NOMO-1 treated with DMSO at 0.1 percent for 48 hours (cell line): ENCODE measurements at regions not wholly inside any gene's neighbourhood (a gene's known extent, or its start where the extent isn't known, plus 50 kb on each side); places are given as distances from the start of the nearest gene placed in this dataset.

Experiments
- DNase-seq: peaks from one replicate; lab custom pipeline; 2025; ENCODE audit not compliant: unreplicated experiment; lab: John Stamatoyannopoulos, UW

GRCh38 chr16:85307552-85308364 is 195.5 kb upstream of the CIBAR2 start:
- DNase-seq, result no peak

DNA sequence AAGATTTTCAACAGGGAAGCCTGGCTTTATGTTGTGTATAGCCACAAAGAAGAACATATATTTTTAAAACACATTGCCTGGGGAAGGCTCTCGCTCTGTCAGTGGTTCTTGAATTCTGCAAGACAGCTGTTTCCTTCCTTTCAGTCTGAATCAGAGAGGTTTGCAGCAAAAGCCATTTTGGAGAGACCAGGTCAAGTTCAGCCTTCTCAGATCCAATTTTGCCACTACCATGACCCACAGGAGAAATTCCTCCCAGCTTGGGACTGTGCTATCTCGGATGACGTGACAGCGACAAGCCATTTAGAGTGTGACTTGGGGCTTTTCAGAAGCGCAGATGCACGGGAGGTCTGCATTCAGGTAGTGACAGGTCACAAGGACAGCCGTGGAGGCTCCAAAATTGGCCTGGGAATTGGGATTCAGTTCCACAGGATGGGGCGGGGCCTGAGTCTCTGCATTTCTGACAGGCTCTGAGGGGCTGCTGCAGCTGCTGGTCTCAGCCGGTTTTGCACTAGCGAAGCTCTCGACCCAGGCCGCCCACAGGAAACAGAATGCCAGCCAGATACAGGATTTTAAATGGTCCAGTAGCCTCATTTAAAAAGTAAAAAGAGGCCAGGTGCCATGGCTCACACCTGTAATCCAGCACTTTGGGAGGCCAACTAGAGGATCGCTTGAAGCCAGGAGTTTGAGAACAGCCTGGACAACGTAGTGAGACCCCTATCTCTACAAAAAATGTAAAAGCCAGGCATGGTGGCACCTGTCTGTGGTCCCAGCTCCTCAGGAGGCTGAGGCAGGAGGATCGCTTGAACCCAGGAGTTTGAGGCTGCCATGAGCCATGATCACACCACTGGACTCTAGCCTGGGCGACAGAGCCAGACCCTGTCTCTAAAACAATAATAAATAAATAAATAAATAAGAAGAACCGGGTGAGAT is 196.6 kb upstream of the CIBAR2 start:
- DNase-seq, result peak; percentile 24

- DNase-seq, result peak; percentile 83
Measured at GRCh38 chr16:85309656-85310587, 197.7 kb upstream of the CIBAR2 start.

GRCh38 chr16:85310868-85311585 is 198.8 kb upstream of the CIBAR2 start:
- DNase-seq, result no peak

DNA sequence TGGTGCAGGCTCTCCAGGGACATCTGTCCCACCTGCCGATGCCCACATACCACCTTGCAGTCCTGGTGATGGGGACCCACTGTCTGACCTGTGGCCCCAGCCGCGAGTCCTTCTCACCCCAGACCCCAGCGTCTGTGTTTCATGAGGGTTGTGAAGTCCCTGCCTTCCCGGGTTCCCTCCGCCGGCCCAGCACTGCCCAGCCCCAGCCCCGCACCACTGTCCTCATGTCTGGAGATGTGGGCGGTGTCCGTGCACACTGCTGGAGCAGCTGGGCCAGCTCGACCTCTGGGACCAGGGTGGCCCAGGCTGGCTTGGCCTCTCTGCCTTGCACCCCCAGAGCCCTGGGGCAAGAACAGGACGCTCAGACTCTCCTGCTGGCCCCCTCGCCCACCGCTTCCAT is 199.5 kb upstream of the CIBAR2 start:
- no peak for DNase-seq

GRCh38 chr16:85312174-85312573 is 199.9 kb upstream of the CIBAR2 start:
- DNase-seq, result no peak

DNA sequence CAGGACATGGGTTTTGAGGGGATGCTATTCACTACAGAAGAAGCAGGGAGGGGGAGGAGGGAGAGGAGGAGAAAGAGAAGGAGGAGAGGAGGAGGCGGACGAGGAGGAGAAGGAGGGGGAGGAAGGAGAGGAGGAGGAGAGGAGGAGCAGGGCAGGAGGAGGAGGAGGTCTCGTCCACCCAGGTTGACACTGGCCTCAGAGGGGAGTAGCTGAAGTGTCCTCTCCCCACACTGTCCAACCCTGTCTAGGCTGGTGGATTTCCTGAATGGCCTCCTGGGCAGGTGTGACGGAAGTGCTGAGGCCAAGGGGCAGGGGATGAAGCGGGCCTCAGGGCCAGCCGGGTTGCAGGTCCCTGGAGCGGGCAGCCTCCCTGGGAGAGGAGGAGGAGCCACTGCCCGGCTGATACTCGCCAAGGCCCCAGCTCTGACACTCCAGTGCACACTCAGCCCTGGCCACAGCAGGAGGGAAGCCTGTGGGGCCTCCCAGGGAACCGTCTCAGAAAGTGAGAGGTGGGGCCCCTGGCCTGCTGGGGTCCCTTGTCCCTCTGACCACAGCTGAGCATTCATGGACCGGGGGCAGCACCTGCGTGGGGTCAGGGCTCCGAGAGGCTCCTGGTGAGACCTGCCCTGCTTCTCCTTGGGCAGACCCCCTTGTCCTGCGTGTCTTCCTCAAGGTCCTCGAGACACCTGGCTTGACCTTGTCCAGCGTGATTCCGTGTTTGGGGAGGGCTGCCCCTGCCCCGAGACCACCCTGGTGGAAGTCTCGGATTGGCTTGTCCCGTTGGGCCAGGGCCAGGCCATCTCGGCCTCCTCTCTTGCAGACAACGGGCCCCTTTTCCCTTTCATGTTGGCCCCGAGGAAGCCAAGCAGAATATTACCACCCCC is 200.6 kb upstream of the CIBAR2 start:
- no peak for DNase-seq

DNA sequence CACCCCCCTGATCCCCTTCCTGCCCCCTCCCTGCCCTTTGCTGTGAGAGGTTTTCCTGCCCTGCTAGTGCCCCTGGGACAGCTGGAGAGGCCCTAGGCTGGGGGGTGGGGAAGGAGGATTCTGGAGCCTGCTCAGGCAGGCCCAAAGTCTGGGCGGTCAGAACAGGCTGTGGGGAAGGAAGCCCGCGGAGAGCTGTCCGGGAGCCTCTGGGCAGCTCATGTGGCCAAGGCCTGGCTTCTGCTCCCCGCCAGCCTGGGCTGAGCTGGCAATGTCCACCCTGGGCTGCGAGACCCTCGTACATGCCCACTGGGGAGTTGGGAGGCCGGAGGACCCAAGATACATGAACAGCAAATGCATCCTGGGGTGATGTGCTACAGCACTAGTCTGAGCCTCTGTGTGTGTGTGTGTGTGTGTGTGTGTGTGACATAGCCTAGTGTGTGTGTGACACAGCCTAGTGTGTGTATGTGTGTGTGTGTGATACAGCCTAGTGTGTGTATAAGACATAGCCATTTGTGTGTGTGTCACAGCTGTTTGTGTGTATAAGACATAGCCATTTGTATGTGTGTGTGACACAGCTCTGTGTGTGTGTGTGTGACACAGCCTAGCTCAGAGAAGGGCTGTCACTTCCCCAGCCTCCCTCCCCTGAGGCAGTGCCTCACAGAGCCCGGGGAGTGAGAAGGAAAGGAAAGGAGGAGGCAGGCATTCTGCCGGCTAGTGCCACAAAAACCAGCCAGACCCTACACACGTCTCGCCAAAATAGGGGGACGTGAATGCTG is 201.4 kb upstream of the CIBAR2 start:
- DNase-seq, result no peak

DNA sequence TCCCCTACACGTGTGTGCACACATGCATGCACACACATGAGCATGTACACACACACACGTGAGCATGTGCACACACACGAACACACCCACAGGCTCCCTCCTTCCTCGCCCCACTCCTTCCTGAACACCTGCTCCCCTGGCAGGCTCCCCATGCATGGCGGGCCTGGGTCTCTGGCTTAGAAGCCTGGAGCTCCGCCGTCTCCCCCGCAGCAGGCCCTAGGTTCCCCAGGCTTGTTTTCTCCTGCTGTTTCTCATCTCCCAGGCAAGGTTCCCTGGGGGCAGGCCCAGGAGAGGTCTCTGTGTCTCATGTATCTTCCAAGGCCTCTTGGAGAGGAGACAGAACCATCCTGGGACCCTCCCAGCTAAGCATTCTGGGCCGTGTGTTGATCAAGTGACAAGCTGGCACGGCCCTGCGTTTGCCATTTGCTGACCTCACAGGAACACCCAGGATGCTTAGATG is 202.3 kb upstream of the CIBAR2 start:
- DNase-seq, result no peak

DNA sequence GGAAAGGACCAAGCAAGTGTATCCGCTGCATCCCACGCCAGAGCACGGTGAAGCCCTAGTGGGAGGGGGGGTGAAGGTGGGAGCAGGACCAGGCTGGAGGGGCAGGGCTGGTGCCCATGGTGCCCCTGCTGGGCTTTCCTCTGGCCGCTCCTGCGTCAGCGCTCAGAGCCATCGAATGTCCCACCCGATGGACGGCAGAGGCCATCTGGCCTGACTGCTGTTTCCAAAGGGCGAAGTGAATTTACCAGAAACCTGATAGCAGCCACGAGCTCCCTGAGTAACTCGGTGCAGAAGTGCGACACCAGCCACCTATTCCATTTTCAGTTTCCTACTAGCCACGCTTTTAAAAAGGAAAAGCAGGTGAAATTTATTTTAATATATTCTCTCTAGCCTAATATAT is 203.6 kb upstream of the CIBAR2 start:
- no peak for DNase-seq

- DNase-seq, result peak; percentile 70
Measured at GRCh38 chr16:85316321-85316919, 204.1 kb upstream of the CIBAR2 start.

GRCh38 chr16:85316944-85317343 is 204.7 kb upstream of the CIBAR2 start:
- no peak for DNase-seq

DNA sequence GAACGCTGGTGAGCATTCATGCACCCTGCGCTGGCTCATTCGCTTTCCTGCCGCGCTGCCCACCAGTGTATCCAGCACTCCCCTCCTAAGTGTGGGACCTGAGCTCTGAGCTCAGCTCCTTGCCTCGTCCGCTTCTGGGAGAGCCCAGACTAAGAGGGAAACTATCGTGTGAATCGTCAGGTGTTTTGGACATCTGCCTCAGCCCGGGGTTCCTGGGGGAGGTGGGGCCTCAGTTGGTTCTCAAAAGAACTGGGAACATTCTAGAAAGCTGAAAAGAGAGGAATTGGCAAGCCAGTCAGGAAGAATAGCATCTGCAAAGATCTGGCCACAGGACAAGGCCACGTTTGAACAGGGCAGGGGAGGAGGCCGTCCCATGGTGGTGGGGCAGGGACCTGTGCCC is 205.4 kb upstream of the CIBAR2 start:
- no peak for DNase-seq

- DNase-seq, result no peak
Measured at GRCh38 chr16:85319208-85319983, 207.1 kb upstream of the CIBAR2 start.

DNA sequence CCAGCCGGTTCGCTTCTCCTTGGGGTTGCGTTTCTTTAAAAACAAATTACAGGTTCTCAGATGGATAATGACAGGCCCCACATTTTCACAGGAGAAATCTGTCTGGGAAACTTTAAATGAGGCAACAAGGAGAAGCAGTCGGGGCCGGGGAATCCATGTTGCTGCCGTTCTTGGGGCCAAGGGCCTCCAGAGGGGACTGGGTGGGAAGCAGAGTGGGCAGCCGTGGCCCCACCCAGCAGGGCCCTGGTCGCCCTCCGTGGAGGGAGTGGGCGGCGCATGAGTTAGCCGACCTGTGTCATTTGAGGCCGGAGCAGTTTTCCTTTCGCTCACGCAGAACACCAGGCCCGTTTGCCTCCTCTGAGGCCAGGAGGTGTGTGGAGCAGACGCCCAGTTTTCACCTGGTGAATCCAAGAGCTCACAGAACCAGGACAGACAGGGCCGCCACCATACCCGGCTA is 207.7 kb upstream of the CIBAR2 start:
- DNase-seq, result no peak

- DNase-seq, result no peak
Measured at GRCh38 chr16:85320677-85321385, 208.6 kb upstream of the CIBAR2 start.
